Activated CD8-positive, alpha-beta T cell treated with anti-CD3 and anti-CD28 coated beads for 36 hours (primary cell): ENCODE measurements at regions not wholly inside any gene's neighbourhood (a gene's known extent, or its start where the extent isn't known, plus 50 kb on each side); places are given as distances from the start of the nearest gene placed in this dataset.

Experiments
- ATAC-seq: fragments of 200-7000 bp; cut with Tn5 transposase; one replicate; pipeline ENCODE4 v1.10.0; 2021; ENCODE audit warnings: mild to moderate bottlenecking, moderate library complexity
- CTCF ChIA-PET: fragments of 350-600 bp; sonication (Branson Sonifier 250); formaldehyde crosslinking; loops from one replicate; lab custom pipeline; 2021; ENCODE audit warnings: antibody characterized with exemption; lab: Charles Lee
- POLR2A ChIA-PET: fragments of 350-600 bp; sonication (Branson Sonifier 250); formaldehyde crosslinking; loops from one replicate; lab custom pipeline; 2021; ENCODE audit warnings: antibody characterized with exemption; lab: Charles Lee
- DNase-seq: peaks from one replicate; pipeline ENCODE4 v3.0.0-alpha.2; 2020
- H3K27ac Mint-ChIP-seq: one replicate; pipeline ENCODE4 v1.8.0; 2021; ENCODE audit warnings: mild to moderate bottlenecking, mixed read lengths
- H3K27me3 Mint-ChIP-seq: one replicate; pipeline ENCODE4 v1.8.0; 2021; ENCODE audit warnings: mixed read lengths
- H3K36me3 Mint-ChIP-seq: one replicate; pipeline ENCODE4 v1.8.0; 2021; ENCODE audit warnings: low read depth, mixed read lengths
- H3K4me1 Mint-ChIP-seq: one replicate; pipeline ENCODE4 v1.8.0; 2021; ENCODE audit warnings: low read depth, mixed read lengths
- H3K4me3 Mint-ChIP-seq: one replicate; pipeline ENCODE4 v1.8.0; 2021; ENCODE audit warnings: mild to moderate bottlenecking, moderate library complexity, mixed read lengths
- H3K9me3 Mint-ChIP-seq: one replicate; pipeline ENCODE4 v1.8.0; 2021; ENCODE audit warnings: mixed read lengths
- CTCF ChIP-seq: fragments of 200-600 bp; IDR thresholded peaks from one replicate; pipeline ENCODE4 v1.8.0; 2022; ENCODE audit warnings: antibody characterized with exemption, mild to moderate bottlenecking
- intact Hi-C: fragments of 100-400 bp; cut with micrococcal nuclease; formaldehyde crosslinking; loops from one replicate; pipeline ENCODE4 v1.10.0; 2022

- Mint-ChIP-seq H3K4me3 (no peak overlapping the region), H3K9me3 (no peaks in the 10 kb centered on the region), H3K36me3 (no peaks in the 10 kb centered on the region), H3K27ac (no peak overlapping the region), H3K4me1 (no peaks in the 10 kb centered on the region), H3K27me3 (no peaks in the 10 kb centered on the region)
- DNase-seq (no peak), ATAC-seq (no peak)
- ChIA-PET CTCF (no interaction called here), POLR2A (no interaction called here)
- intact Hi-C loops, result no loop called here
- no peak for TF ChIP-seq CTCF
Observed at GRCh38 chr6:79150733-79151132, 72.7 kb upstream of the PHIP start.

GRCh38 chr6:79149884-79150283 is 71.8 kb upstream of the PHIP start:
- DNase-seq (no peak), ATAC-seq (no peak)
- intact Hi-C loops, result no loop called here
- H3K27ac Mint-ChIP-seq, result no peak overlapping the region
- H3K4me1 Mint-ChIP-seq, result no peaks in the 10 kb centered on the region
- POLR2A ChIA-PET, result no interaction called here
- H3K4me3 Mint-ChIP-seq, result no peak overlapping the region
- TF ChIP-seq CTCF, result no peak
- H3K9me3 Mint-ChIP-seq, result no peaks in the 10 kb centered on the region
- CTCF ChIA-PET, result no interaction called here
- H3K27me3 Mint-ChIP-seq, result no peaks in the 10 kb centered on the region
- H3K36me3 Mint-ChIP-seq, result no peaks in the 10 kb centered on the region

- H3K9me3 Mint-ChIP-seq, result no peaks in the 10 kb centered on the region
- H3K27me3 Mint-ChIP-seq, result no peaks in the 10 kb centered on the region
Observed at GRCh38 chr6:79146421-79146820, 68.4 kb upstream of the PHIP start.

GRCh38 chr6:79145301-79145700 is 67.2 kb upstream of the PHIP start:
- Mint-ChIP-seq H3K4me1 (no peaks in the 10 kb centered on the region), H3K9me3 (no peaks in the 10 kb centered on the region), H3K36me3 (no peaks in the 10 kb centered on the region), H3K4me3 (no peak overlapping the region), H3K27ac (no peak overlapping the region), H3K27me3 (no peaks in the 10 kb centered on the region)
- no peak for TF ChIP-seq CTCF
- ChIA-PET CTCF (no interaction called here), POLR2A (no interaction called here)
- intact Hi-C loops, result no loop called here
- peak; percentile 2 for DNase-seq
- ATAC-seq, result no peak

More at GRCh38 chr6:79146421-79146820, 68.4 kb upstream of the PHIP start:
- Mint-ChIP-seq H3K4me1 (no peaks in the 10 kb centered on the region), H3K36me3 (no peaks in the 10 kb centered on the region), H3K27ac (no peak overlapping the region), H3K4me3 (no peak overlapping the region)
- no peak for TF ChIP-seq CTCF
- ChIA-PET POLR2A (no interaction called here), CTCF (no interaction called here)
- intact Hi-C loops, result no loop called here
- ATAC-seq (no peak), DNase-seq (no peak)

- intact Hi-C loops, result no loop called here
Observed at GRCh38 chr6:79143320-79143898, 65.4 kb upstream of the PHIP start.

More at GRCh38 chr6:79143320-79143898, 65.4 kb upstream of the PHIP start:
- no peak overlapping the region for H3K27ac Mint-ChIP-seq
- no peak for TF ChIP-seq CTCF
- H3K9me3 Mint-ChIP-seq, result no peaks in the 10 kb centered on the region
- no peak for DNase-seq
- no peaks in the 10 kb centered on the region for H3K4me1 Mint-ChIP-seq
- ATAC-seq, result no peak
- H3K36me3 Mint-ChIP-seq, result no peaks in the 10 kb centered on the region
- no peak overlapping the region for H3K4me3 Mint-ChIP-seq
- POLR2A ChIA-PET, result no interaction called here
- H3K27me3 Mint-ChIP-seq, result no peaks in the 10 kb centered on the region
- CTCF ChIA-PET, result interaction anchor here (0.9 kb wide), 1 partner anchor 11 kb away, joined by 3 read pairs; no protein-coding TSS in a partner anchor
